ENCODE measurements at regions not wholly inside any gene's neighbourhood (a gene's known extent, or its start where the extent isn't known, plus 50 kb on each side); places are given as distances from the start of the nearest gene placed in this dataset.
"Not testable (repeated sequence)": the region's sequence is repeated elsewhere in the genome, so short reads cannot be mapped to it uniquely, and the experiment has no call there.

GRCh38 chr16:86736502-86736901, 158.2 kb downstream of the FOXL1 start:
- H3K4me2 ChIP-seq: no peak overlapping the region
- ATAC-seq: no peak
- CTCF ChIA-PET: interaction anchor here (0.6 kb wide), 1 partner anchor 479 kb away, joined by 3 read pairs; no protein-coding TSS in a partner anchor
- 80% methylated on average over 7 of the region's 7 CpGs for WGBS (ENCODE audit: missing lambda C conversion rate)
- no peaks in the 10 kb centered on the region for H3K9me3 ChIP-seq
- DNase-seq (ENCODE audit: low read depth in 1 of 2, low spot score in 1 of 2): no peak
- peaks cover 8% of the 10 kb centered on the region for H3K4me1 ChIP-seq
- TF ChIP-seq CTCF (IDR thresholded peaks at IDR 0.05): no peak
- TF ChIP-seq PHF8 (IDR thresholded peaks at IDR 0.05; ENCODE audit: borderline replicate concordance, low read depth): no peak
- no peak for TF ChIP-seq MAZ (IDR thresholded peaks at IDR 0.05; ENCODE audit: borderline replicate concordance, low read depth, low read length)
- TF ChIP-seq ZC3H11A (IDR thresholded peaks at IDR 0.05): no peak
- no peak for TF ChIP-seq ATOH8 (CRISPR knock-in tag; IDR thresholded peaks at IDR 0.05; ENCODE audit: low read depth)
- TF ChIP-seq TFCP2L1 (CRISPR knock-in tag; IDR thresholded peaks at IDR 0.05): no peak
- TF ChIP-seq SREBF2 (IDR thresholded peaks at IDR 0.05): no peak
- TF ChIP-seq EHF (CRISPR knock-in tag; IDR thresholded peaks at IDR 0.05): no peak
- no peak for TF ChIP-seq HES2 (IDR thresholded peaks at IDR 0.05)
- no peak for TF ChIP-seq MAFK (IDR thresholded peaks at IDR 0.05; ENCODE audit: partially characterized antibody)
- no peak for TF ChIP-seq ZNF302 (CRISPR knock-in tag; IDR thresholded peaks at IDR 0.05)
- TF ChIP-seq REST (IDR thresholded peaks at IDR 0.05): no peak
- TF ChIP-seq RNF2 (IDR thresholded peaks at IDR 0.05; ENCODE audit: borderline replicate concordance, low read depth): no peak
- no peak for TF ChIP-seq FOXS1 (CRISPR knock-in tag; IDR thresholded peaks at IDR 0.05)
- no peak overlapping the region for H3K4me3 ChIP-seq
- H3K27ac ChIP-seq: no peak overlapping the region
- no peak for FAIRE-seq
- POLR2A ChIA-PET: no interaction called here

GRCh38 chr16:86737083-86737482, 158.7 kb downstream of the FOXL1 start:
- TF ChIP-seq ELK1 (IDR thresholded peaks at IDR 0.05; ENCODE audit: low read depth, low read length) (no peak), TFCP2L1 (CRISPR knock-in tag; IDR thresholded peaks at IDR 0.05) (no peak)
- FAIRE-seq: no peak
- Histone ChIP-seq H3K9me3 (no peaks in the 10 kb centered on the region), H3K4me3 (no peak overlapping the region), H3K4me1 (peaks cover 12% of the 10 kb centered on the region), H3K27ac (no peak overlapping the region), H3K4me2 (no peak overlapping the region)
- ChIA-PET CTCF (interaction anchor here (0.6 kb wide), 1 partner anchor 479 kb away, joined by 3 read pairs; no protein-coding TSS in a partner anchor), POLR2A (no interaction called here)
- 68% methylated on average over 7 of the region's 7 CpGs for WGBS (ENCODE audit: missing lambda C conversion rate)
- DNase-seq (ENCODE audit: low read depth in 1 of 2, low spot score in 1 of 2): no peak
- no peak for ATAC-seq

GRCh38 chr16:86738322-86738721, 160.0 kb downstream of the FOXL1 start:
- WGBS (ENCODE audit: missing lambda C conversion rate): 89% methylated on average over 29 of the region's 35 CpGs
- ATAC-seq; FAIRE-seq; H3K27ac ChIP-seq; CTCF ChIA-PET; H3K4me2 ChIP-seq; POLR2A ChIA-PET; DNase-seq (ENCODE audit: low read depth in 1 of 2, low spot score in 1 of 2); H3K9me3 ChIP-seq; H3K4me3 ChIP-seq: not testable (repeated sequence)
- peaks cover 12% of the 10 kb centered on the region for H3K4me1 ChIP-seq

Data from A549 (cell line).